Stomach (tissue), 4 donors: ENCODE measurements at regions not wholly inside any gene's neighbourhood (a gene's known extent, or its start where the extent isn't known, plus 50 kb on each side); places are given as distances from the start of the nearest gene placed in this dataset.

ENCODE experiments used
- EP300 ChIP-seq: sonication (generic); formaldehyde crosslinking; IDR thresholded peaks from one replicate; pipeline ENCODE4 v1.6.1; 2017; ENCODE audit warnings: antibody characterized with exemption
- POLR2A ChIP-seq, 4 donors: fragments of 450-650 bp; IDR thresholded peaks; one replicate each; pipeline ENCODE4 v1.6.1; 2016; ENCODE audit warnings: antibody characterized with exemption in 4 of 4, control low read depth in 2 of 4, mild to moderate bottlenecking in 1 of 4, moderate library complexity in 1 of 4
- POLR2AphosphoS5 ChIP-seq, 3 donors: sonication (generic); formaldehyde crosslinking; IDR thresholded peaks; one replicate each; pipeline ENCODE4 v1.6.1; 2016; ENCODE audit warnings: antibody characterized with exemption in 3 of 3
- TF ChIP-seq, protein P1 (sequence below), 7 experiments: fragments of 450-650 bp in 4 of 7; fragments of 200-600 bp in 3 of 7; sonication (generic) in 3 of 7; IDR thresholded peaks; one replicate each; pipeline ENCODE4 v1.5.1; 2016 to 2019; ENCODE audit warnings: antibody characterized with exemption in 7 of 7, control low read depth in 2 of 7, mild to moderate bottlenecking in 1 of 7

DNA sequence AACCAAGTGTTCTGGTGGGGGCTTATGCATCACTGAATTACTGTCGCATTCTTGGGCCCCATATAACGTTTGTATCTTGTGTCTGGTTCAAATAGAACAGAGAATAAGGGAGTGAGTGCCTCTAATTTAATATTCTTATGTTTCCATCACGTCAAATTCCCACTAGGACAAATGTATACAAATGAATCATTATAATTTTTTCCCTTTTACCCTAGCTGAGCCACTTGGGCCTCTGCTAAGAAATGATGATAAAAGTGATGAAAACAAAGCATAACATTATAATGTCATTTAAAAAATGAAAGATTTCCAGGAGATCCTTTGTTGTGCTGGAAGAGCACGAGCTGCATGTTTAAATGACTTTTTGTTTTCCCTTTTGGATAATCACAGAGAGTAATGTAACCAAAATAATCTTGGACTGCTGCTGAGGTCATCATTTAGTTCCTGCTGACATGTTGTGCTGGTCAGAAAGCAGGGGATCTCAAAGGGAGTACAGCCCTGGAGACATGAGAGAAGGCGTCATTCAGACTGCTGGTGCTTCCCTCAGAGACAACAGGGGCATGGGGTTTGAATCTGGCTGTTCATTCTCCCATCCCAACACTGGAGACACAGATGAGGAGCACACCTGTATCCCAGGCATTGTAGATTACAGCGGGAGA is 105.1 kb upstream of the SCOC start:
- TF ChIP-seq, protein P1, sequence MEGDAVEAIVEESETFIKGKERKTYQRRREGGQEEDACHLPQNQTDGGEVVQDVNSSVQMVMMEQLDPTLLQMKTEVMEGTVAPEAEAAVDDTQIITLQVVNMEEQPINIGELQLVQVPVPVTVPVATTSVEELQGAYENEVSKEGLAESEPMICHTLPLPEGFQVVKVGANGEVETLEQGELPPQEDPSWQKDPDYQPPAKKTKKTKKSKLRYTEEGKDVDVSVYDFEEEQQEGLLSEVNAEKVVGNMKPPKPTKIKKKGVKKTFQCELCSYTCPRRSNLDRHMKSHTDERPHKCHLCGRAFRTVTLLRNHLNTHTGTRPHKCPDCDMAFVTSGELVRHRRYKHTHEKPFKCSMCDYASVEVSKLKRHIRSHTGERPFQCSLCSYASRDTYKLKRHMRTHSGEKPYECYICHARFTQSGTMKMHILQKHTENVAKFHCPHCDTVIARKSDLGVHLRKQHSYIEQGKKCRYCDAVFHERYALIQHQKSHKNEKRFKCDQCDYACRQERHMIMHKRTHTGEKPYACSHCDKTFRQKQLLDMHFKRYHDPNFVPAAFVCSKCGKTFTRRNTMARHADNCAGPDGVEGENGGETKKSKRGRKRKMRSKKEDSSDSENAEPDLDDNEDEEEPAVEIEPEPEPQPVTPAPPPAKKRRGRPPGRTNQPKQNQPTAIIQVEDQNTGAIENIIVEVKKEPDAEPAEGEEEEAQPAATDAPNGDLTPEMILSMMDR (IDR thresholded peaks at IDR 0.05): no peak
- TF ChIP-seq EP300 (no peak), POLR2A (IDR thresholded peaks at IDR 0.05) (no peak), POLR2AphosphoS5 (IDR thresholded peaks at IDR 0.05) (no peak)
